Activated naive CD4-positive, alpha-beta T cell treated with anti-CD3 and anti-CD28 coated beads, Interleukin-2, amount 10 ng/mL, durations not matched to agents 7 days and 5 days (primary cell): ENCODE measurements at regions not wholly inside any gene's neighbourhood (a gene's known extent, or its start where the extent isn't known, plus 50 kb on each side); places are given as distances from the start of the nearest gene placed in this dataset.
"Not testable (repeated sequence)": the region's sequence is repeated elsewhere in the genome, so short reads cannot be mapped to it uniquely, and the experiment has no call there.

Source experiments
- CTCF ChIA-PET: fragments of 350-600 bp; sonication (Branson Sonifier 250); formaldehyde crosslinking; loops from one replicate; lab custom pipeline; 2021; ENCODE audit warnings: antibody characterized with exemption; lab: Charles Lee
- DNase-seq: peaks from one replicate; pipeline ENCODE4 v3.0.0-alpha.2; 2020
- H3K27ac Mint-ChIP-seq: one replicate; pipeline ENCODE4 v1.8.0; 2021; ENCODE audit warnings: mild to moderate bottlenecking, moderate library complexity, mixed read lengths
- H3K27me3 Mint-ChIP-seq: one replicate; pipeline ENCODE4 v1.8.0; 2021; ENCODE audit warnings: mild to moderate bottlenecking, mixed read lengths
- H3K36me3 Mint-ChIP-seq: one replicate; pipeline ENCODE4 v1.8.0; 2021; ENCODE audit warnings: mixed read lengths
- H3K4me1 Mint-ChIP-seq: one replicate; pipeline ENCODE4 v1.8.0; 2021; ENCODE audit warnings: mixed read lengths
- H3K4me3 Mint-ChIP-seq: one replicate; pipeline ENCODE4 v1.8.0; 2021; ENCODE audit warnings: mild to moderate bottlenecking, moderate library complexity, mixed read lengths
- H3K9me3 Mint-ChIP-seq: one replicate; pipeline ENCODE4 v1.8.0; 2021; ENCODE audit warnings: mixed read lengths

- no peak overlapping the region for H3K27ac Mint-ChIP-seq
- H3K9me3 Mint-ChIP-seq, result no peaks in the 10 kb centered on the region
- CTCF ChIA-PET, result no interaction called here
- no peaks in the 10 kb centered on the region for H3K4me1 Mint-ChIP-seq
- no peaks in the 10 kb centered on the region for H3K36me3 Mint-ChIP-seq
- no peak overlapping the region for H3K4me3 Mint-ChIP-seq
- H3K27me3 Mint-ChIP-seq, result peaks cover 18% of the 10 kb centered on the region
- no peak for DNase-seq
Measured at GRCh38 chr1:232859216-232859615, 54.0 kb downstream of the MAP10 start.

GRCh38 chr1:232861107-232861506 lies 55.9 kb downstream of the MAP10 start:
- Mint-ChIP-seq H3K27me3 (peaks cover 18% of the 10 kb centered on the region), H3K4me3 (no peak overlapping the region), H3K36me3 (no peaks in the 10 kb centered on the region), H3K27ac (no peak overlapping the region), H3K9me3 (no peaks in the 10 kb centered on the region), H3K4me1 (no peaks in the 10 kb centered on the region)
- no peak for DNase-seq
- CTCF ChIA-PET, result no interaction called here

- H3K4me3 Mint-ChIP-seq, result no peak overlapping the region
- peaks cover 13% of the 10 kb centered on the region for H3K27me3 Mint-ChIP-seq
- no peaks in the 10 kb centered on the region for H3K4me1 Mint-ChIP-seq
- H3K27ac Mint-ChIP-seq, result no peak overlapping the region
- no peaks in the 10 kb centered on the region for H3K36me3 Mint-ChIP-seq
- CTCF ChIA-PET, result no interaction called here
- H3K9me3 Mint-ChIP-seq, result no peaks in the 10 kb centered on the region
- DNase-seq, result no peak
Measured at GRCh38 chr1:232863544-232864275, 58.5 kb downstream of the MAP10 start.

GRCh38 chr1:232865102-232865931 lies 60.1 kb downstream of the MAP10 start:
- H3K36me3 Mint-ChIP-seq, result no peaks in the 10 kb centered on the region
- H3K9me3 Mint-ChIP-seq, result no peaks in the 10 kb centered on the region
- CTCF ChIA-PET, result no interaction called here
- H3K27ac Mint-ChIP-seq, result no peak overlapping the region
- H3K4me1 Mint-ChIP-seq, result no peaks in the 10 kb centered on the region
- H3K4me3 Mint-ChIP-seq, result no peak overlapping the region
- H3K27me3 Mint-ChIP-seq, result peaks cover 1% of the 10 kb centered on the region
- DNase-seq, result no peak

GRCh38 chr1:232868793-232869491 lies 63.7 kb downstream of the MAP10 start:
- H3K4me1 Mint-ChIP-seq, result no peaks in the 10 kb centered on the region
- H3K27ac Mint-ChIP-seq, result no peak overlapping the region
- H3K9me3 Mint-ChIP-seq, result no peaks in the 10 kb centered on the region
- CTCF ChIA-PET, result no interaction called here
- H3K27me3 Mint-ChIP-seq, result peaks cover 5% of the 10 kb centered on the region
- no peaks in the 10 kb centered on the region for H3K36me3 Mint-ChIP-seq
- H3K4me3 Mint-ChIP-seq, result no peak overlapping the region
- DNase-seq, result no peak

- not testable (repeated sequence) for H3K4me3 Mint-ChIP-seq, H3K27me3 Mint-ChIP-seq, H3K27ac Mint-ChIP-seq, H3K36me3 Mint-ChIP-seq, H3K4me1 Mint-ChIP-seq, DNase-seq, H3K9me3 Mint-ChIP-seq
- CTCF ChIA-PET, result interaction anchor here (0.8 kb wide), 1 partner anchor 9 kb away, joined by 3 read pairs; no protein-coding TSS in a partner anchor
Measured at GRCh38 chr1:232871291-232871969, 66.2 kb downstream of the MAP10 start.

- CTCF ChIA-PET, result no interaction called here
- H3K4me3 Mint-ChIP-seq, result no peak overlapping the region
- peaks cover 8% of the 10 kb centered on the region for H3K27me3 Mint-ChIP-seq
- H3K36me3 Mint-ChIP-seq, result no peaks in the 10 kb centered on the region
- H3K27ac Mint-ChIP-seq, result no peak overlapping the region
- H3K9me3 Mint-ChIP-seq, result no peaks in the 10 kb centered on the region
- H3K4me1 Mint-ChIP-seq, result peaks cover 7% of the 10 kb centered on the region
- no peak for DNase-seq
Measured at GRCh38 chr1:232872284-232872683, 67.1 kb downstream of the MAP10 start.

- H3K27me3 Mint-ChIP-seq, result peaks cover 10% of the 10 kb centered on the region
- H3K36me3 Mint-ChIP-seq, result no peaks in the 10 kb centered on the region
- peaks cover 1% of the 10 kb centered on the region for H3K9me3 Mint-ChIP-seq
- no peak for DNase-seq
- CTCF ChIA-PET, result no interaction called here
- H3K4me1 Mint-ChIP-seq, result peaks cover 8% of the 10 kb centered on the region
- no peak overlapping the region for H3K4me3 Mint-ChIP-seq
- H3K27ac Mint-ChIP-seq, result no peak overlapping the region
Measured at GRCh38 chr1:232872738-232873137, 67.5 kb downstream of the MAP10 start.

- H3K4me3 Mint-ChIP-seq, result no peak overlapping the region
Measured at GRCh38 chr1:232873412-232873811, 68.2 kb downstream of the MAP10 start.

GRCh38 chr1:232873931-232874330 lies 68.7 kb downstream of the MAP10 start:
- H3K36me3 Mint-ChIP-seq, result no peaks in the 10 kb centered on the region
- DNase-seq, result no peak
- H3K9me3 Mint-ChIP-seq, result peaks cover 1% of the 10 kb centered on the region
- no peak overlapping the region for H3K4me3 Mint-ChIP-seq
- CTCF ChIA-PET, result no interaction called here
- H3K4me1 Mint-ChIP-seq, result peaks cover 9% of the 10 kb centered on the region
- peaks cover 11% of the 10 kb centered on the region for H3K27me3 Mint-ChIP-seq
- H3K27ac Mint-ChIP-seq, result no peak overlapping the region

More at GRCh38 chr1:232873412-232873811, 68.2 kb downstream of the MAP10 start:
- DNase-seq, result no peak
- Mint-ChIP-seq H3K27me3 (peaks cover 11% of the 10 kb centered on the region), H3K9me3 (peaks cover 1% of the 10 kb centered on the region), H3K4me1 (peaks cover 9% of the 10 kb centered on the region), H3K36me3 (no peaks in the 10 kb centered on the region), H3K27ac (no peak overlapping the region)
- CTCF ChIA-PET, result no interaction called here

- Mint-ChIP-seq H3K4me1 (peaks cover 9% of the 10 kb centered on the region), H3K4me3 (no peak overlapping the region), H3K9me3 (peaks cover 1% of the 10 kb centered on the region), H3K36me3 (no peaks in the 10 kb centered on the region), H3K27ac (no peak overlapping the region), H3K27me3 (peaks cover 11% of the 10 kb centered on the region)
- CTCF ChIA-PET, result no interaction called here
- no peak for DNase-seq
Measured at GRCh38 chr1:232875536-232875935, 70.3 kb downstream of the MAP10 start.

- peaks cover 11% of the 10 kb centered on the region for H3K27me3 Mint-ChIP-seq
- H3K27ac Mint-ChIP-seq, result no peak overlapping the region
- CTCF ChIA-PET, result interaction anchor here (1.2 kb wide), 1 partner anchor 14 kb away, joined by 3 read pairs; no protein-coding TSS in a partner anchor
- no peaks in the 10 kb centered on the region for H3K36me3 Mint-ChIP-seq
- H3K4me3 Mint-ChIP-seq, result no peak overlapping the region
- H3K4me1 Mint-ChIP-seq, result peaks cover 9% of the 10 kb centered on the region
- DNase-seq, result no peak
- H3K9me3 Mint-ChIP-seq, result peaks cover 1% of the 10 kb centered on the region
Measured at GRCh38 chr1:232876506-232877364, 71.5 kb downstream of the MAP10 start.

- Mint-ChIP-seq H3K9me3 (peaks cover 1% of the 10 kb centered on the region), H3K4me3 (no peak overlapping the region), H3K4me1 (peaks cover 9% of the 10 kb centered on the region), H3K27me3 (peaks cover 11% of the 10 kb centered on the region), H3K36me3 (no peaks in the 10 kb centered on the region), H3K27ac (no peak overlapping the region)
- DNase-seq, result no peak
- CTCF ChIA-PET, result interaction anchor here (1.2 kb wide), 1 partner anchor 13 kb away, joined by 3 read pairs; no protein-coding TSS in a partner anchor
Measured at GRCh38 chr1:232877365-232878028, 72.3 kb downstream of the MAP10 start.
